Stimulated activated CD4-positive, alpha-beta T cell treated with anti-CD3 and anti-CD28 coated beads, Interleukin-1b, Interleukin-23, amount 100 ng/mL, for 4 hours (primary cell): ENCODE measurements at regions not wholly inside any gene's neighbourhood (a gene's known extent, or its start where the extent isn't known, plus 50 kb on each side); places are given as distances from the start of the nearest gene placed in this dataset.

Source experiments
- DNase-seq, 2 donors: peaks; one replicate each; pipeline ENCODE4 v3.0.0-alpha.2; 2020; ENCODE audit warnings: low read depth in 2 of 2

DNA sequence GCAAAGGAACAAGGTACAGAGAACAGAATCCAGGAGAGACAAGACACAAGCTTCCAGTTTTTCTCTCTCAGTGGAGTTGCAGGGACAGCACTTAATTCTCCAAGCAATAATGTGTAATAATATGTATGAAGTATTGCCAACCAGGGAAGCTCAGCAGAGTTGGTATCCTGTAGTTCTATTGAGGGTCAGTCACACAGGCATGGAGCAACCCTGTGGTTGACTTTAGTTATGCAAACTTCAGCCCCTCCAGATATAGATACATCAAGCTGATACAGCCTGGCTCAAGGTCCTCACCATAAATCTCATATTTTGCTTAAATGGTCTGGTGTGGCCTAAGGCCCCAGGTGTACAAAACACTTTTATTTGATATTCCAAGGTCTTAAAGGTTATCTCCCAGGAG lies 248.6 kb upstream of the EPHA5 start:
- DNase-seq: no peak

DNA sequence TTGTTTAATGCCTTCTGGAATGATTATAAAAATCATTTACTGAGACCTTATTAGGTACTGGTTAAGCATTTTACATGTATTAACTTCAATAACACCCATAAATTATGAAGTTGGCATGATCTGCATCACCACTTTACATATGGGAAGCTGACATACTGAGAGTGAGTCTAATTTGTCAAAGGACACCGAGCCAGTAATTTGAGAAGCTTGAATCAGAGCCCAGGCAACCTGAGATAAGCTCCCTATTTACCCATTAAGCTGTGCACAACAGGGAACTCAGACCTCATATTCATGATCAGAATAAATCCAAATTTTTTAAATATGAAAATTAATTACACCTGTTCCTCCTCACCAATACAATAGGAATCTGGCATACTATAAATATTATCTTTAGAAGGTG lies 247.9 kb upstream of the EPHA5 start:
- no peak for DNase-seq

DNA sequence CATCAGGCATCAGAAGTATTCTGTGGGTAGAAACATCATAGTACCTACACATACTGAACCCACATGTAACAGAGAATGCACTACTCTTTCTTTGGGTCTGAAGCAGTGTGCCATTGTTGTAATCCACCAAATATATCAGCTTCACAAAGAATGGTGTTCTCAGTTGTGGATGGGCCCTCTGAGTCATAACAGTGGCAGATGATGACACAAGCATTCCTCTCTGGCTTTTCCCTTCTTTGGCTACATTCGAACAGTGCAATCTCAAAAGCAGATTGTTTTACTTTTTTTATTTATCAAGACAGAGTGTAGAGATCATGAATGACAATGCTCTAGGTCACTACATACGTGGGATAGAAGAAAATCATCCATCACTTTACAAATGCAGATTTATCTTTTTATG lies 247.2 kb upstream of the EPHA5 start:
- no peak for DNase-seq

DNA sequence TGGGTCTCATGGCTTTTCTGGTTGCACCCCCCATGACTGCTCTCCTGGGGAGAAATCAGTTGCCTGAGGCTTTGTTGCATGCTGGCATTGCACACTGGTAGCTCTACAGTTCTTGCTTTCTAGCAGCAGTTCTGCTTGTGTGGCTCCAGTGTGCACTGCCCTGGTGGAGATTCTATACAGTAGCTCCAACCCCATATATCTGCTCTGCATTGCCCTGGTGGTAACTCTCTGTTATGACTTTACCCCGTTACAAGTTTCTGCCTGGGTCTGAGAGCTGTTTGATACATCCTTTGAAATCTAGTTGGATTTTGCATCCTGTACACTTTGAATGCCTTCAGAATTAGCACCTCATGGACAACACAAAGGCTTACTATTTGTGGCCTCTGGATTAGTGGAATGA lies 241.4 kb upstream of the EPHA5 start:
- DNase-seq: no peak

DNA sequence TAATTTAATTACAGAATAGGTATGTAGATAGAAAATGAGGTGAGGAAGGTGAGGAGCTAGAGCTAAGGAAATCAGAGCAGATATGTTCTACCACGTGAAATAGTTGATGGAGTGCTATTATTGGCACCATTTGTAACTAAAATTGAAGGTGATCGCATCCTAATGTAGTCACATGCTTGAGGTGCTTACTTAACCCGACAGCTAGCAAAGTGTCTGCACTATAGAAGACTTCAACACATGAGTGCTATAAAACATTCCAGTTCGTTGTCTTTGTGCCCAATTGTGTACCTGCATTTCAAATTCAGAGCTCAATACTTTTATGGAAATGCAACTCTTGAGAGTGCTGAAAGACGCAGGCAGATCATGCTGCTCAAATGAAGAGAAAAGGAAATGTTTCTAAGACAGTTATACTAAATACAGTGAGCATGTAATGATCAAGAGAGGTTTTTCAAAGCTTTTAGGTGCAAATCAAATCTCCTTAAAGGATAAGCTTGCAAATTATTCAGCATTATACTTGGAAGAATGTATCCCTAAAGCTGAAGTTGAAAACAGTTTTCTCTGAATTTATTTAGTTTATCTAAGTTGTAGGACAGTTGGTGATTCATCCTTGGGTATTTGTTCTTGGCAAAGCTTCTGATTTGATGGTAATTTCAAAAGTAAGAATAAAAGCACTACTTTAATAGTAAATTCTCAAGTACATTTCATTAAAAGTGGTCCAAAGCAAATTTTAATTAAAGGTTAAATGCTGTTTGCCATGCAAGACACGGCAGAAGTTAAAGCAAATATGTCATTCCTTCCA lies 223.9 kb upstream of the EPHA5 start:
- no peak for DNase-seq

DNA sequence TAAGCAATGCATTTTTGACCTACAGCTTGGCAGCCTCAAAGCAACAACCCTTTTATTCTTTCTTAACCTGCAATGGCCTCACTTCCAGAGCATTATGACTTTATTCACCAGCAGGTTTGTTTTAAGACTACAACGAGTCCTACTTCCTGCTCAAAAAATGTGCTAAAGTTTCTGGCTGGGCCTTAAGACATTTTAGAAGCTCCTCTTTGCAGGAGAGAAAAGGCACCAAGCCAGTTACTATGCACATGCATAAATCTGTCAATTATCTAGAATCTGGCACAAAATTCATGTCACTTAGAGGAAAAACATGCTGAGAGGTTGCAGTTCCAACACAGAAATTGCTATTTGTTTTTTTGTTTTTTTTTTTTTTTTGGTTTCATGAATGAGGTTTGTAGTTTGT lies 223.0 kb upstream of the EPHA5 start:
- no peak for DNase-seq

DNA sequence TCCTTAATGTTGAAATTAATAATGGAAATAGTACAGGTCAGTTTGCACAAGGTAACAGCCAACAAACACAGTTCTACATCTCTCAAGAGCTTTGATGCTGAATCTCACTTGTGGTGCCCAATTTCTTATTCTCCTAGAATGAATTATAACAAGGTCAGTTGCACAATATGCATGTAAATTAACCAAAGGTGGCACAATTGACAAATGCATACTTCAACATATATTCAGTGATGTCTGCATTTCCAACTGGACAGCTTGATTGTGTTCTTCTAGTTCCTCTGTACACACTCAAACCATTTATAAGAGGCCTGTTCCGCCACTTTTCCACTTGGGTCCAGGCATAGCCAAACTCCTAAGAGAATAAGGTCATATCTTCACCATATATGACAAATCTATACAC lies 210.3 kb upstream of the EPHA5 start:
- no peak for DNase-seq

DNA sequence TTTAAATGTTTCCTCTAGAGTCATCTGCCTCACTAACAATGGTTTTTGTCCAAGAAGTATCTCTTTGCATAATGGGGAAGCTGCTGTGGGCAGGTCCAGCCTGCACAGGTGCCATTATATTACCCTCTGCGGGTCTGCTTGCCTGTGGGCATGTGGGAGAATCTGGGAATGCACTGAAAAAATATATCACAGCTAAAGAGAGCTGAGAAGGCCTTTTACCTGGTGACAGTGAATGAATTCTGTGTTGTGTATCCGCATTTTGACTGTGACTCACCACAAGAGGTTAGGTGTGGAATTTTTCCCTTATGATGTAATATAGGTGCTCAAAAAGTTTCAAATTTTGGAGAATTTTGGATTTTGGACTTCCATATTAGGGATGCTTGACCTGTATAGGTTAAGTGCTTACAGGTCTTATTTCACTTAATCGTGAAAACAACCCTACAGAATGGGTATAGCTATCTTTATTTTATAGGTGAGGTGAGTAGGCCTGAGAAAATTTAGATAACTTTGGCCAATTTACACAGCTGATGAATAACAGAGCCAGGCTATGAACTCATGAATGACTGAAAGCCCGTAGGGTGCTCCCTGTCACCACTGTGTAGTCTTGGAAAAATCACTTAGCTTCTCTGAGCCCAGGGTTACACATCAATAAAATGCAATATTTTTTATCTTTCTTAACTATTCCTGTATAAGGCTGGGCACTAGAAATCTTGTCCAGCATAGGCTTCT lies 198.0 kb upstream of the EPHA5 start:
- DNase-seq: no peak

DNA sequence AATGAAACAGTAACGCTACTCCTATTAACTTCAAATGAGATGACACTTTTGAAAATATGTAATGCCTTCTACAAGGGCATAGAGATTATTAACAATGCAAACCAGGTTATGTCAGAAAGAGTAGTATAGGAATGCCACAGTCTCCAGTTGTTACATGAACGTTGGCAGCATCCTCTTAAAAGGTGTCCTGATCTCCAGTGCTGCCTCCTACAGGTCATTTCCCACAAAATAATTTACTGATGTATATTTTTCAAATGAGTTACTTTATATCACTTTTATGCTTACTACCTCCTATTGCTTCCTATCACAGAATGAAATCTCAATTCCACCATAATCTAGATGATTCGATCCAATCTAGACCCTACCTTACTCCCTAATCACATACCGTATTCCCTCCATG lies 195.2 kb upstream of the EPHA5 start:
- no peak for DNase-seq

DNA sequence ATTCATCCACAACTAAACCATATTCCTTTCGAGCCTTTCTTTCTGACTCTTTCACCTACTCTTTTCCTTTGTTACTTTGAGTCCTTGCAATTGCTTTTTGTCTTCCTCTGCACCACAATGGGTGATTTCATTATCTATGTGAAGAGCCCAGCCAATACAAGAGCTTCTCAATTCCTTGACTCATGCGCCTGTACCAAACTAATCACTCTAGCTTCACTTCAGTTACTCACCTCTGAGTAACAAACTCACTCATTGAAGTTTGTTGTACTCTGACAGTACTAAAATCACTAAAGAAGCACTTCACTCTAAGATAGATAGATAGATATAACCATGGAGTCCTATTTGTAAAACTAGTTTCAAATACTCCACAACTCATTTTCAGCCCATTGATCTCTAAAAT lies 191.7 kb upstream of the EPHA5 start:
- no peak for DNase-seq

DNA sequence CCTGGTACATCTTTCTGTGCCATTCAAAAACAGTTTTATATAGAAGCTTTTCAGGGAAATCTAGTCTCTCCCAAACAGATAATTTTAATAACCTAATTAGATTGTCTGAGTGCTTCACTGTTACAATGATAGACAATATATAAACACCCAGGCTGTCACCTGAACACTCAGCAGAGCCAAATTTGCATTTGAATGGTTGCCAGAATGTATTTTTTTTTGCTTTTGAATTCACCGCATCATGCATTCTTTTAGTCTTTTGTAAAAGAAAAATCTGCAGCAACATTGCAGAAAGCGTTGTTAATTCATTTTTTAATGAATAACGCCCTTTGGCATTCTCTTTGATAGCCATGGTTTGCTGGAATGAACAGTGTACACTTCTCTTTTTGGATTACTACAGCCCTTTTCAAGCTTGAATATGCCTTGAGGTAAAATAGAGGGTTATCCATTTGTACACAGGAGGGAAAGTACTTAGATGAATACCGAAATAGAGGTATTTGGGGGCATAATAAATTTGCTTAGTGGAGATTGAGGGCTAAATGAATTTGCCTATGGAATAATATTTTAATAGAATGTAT lies 175.0 kb upstream of the EPHA5 start:
- no peak for DNase-seq

DNA sequence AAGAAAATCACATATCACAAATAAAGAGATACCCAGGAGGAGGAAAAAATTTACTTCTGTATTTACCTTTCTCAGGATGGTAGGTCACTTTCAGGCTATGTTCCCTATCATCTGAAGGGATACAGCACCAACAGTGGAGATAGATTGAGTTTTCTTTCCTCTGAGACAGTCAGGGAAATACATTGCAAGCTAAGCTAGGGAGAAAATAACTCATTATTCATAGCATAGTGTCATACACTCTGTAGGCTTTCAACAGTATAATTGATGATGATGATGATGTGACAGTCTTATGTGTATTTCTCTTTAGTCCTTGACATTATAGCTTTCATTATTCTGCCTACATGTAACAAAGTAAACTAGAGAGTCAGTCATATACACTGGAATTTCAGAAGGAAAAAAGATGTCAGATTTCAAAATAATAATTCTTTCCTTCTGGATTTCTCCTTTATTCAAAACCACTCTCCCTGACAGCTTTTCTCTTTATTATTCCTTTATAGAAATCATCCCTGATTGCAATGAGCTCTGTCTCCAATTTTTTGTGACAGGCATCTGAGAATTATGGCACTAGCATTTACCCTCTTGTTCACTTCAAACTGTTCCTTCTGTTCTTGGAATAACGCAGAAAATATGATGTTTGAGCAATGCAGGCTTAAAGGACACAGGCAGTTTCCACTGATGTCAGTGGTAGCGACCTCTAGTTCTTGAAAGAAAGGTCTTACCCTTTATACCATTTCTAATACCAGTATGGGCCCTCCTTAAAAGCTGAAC lies 169.1 kb upstream of the EPHA5 start:
- no peak for DNase-seq

DNA sequence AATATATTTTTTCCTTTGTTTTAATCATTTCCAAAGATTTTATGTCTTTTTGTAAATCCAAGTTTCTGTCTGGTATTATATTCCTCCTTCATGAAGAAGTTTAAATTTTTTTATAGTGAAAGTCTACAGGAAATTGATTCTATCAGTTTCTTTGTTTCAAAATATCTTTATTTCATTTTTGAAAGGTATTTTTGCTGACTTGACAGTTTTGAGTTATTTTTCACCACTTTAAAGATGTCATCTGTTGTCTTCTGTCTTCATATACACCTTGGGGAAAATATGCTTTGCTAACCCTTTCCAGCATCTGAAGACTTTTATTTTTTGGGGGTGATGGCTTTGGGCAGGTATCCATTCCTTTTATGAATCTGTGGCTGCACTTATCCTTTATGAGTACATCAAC lies 164.4 kb upstream of the EPHA5 start:
- DNase-seq: no peak

DNA sequence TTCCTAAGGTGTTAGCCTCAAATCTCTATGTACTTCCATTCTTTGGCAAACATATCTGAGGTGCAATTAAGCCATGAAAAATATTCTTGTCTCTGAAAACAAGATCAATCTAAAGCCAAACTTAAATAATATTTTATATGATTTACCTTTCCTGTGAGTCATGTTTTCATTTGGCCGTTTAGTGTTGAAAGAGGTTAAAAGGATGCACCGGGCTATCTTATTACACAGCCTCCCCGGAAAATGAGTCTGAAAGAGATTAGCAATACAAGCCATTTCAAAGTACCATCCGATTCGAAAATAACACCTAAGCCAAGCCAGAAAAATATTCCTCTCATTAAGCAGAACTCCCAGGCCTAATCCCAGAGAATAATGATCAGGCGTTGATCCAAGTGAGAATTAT lies 161.5 kb upstream of the EPHA5 start:
- DNase-seq: no peak

DNA sequence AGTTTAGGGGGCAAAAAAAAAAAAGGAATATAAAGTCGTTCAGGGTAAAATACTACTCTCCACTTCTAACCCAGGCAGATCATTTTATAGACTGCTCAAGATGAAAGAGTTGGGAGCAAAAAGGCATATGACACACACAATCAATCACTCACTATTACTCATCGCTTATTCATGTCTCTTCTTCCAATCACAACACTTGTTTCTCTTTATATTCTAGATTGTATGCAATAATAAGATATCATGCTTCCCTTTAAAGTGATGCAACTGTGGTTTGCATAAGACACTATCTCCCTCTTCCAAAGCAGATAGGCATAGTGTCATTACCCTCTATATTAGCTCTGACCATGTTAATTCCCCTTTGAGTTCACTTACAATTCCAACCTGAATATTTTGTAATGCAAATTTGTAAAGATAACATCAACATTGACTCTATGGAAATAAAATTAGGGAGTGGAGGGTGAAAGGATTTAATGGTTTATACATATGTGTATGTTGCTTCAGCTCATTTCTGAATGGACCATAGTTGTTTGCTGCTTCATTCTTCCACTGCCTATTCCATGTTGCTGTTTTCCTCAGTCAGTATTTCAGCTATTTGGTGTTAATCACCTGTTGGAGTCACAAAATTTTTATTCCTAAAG lies 154.9 kb upstream of the EPHA5 start:
- no peak for DNase-seq

DNA sequence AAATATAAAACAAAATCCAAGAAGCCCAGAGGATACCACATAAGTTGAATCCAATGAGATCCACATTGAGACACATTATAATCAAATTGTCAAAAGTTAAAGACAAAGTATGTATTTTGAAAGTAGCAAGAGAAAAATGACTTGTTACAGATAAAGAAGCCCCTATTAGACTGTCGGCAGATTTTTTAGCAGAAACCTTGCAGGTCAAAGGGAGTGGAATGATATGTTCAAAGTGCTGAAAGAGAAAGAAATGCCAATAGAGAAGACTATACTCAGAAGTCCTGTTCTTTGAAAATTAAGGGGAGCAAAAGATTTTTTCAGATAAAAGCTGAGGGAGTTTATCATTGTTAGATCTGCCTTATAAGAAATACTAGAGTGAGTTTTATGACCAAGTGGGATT lies 148.9 kb upstream of the EPHA5 start:
- DNase-seq: no peak

DNA sequence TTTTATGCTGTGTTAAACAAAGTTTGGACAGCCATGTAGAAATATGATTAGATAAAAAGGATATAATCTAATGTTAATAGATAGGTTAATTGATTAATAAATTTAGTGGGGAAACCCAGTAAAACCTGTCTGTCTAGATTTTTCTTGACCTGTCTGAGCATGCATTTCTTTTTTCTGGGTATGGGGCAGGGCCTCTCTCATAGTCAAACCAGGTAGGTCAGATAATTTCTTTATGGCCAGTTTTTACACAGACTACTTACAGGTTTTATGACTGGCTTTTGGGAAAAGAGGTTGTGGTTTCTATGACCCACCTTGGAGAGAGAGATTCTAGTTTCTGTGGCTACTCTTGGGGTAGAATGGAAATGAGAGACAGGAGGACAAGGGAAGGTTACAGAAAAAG lies 135.6 kb upstream of the EPHA5 start:
- DNase-seq: no peak

DNA sequence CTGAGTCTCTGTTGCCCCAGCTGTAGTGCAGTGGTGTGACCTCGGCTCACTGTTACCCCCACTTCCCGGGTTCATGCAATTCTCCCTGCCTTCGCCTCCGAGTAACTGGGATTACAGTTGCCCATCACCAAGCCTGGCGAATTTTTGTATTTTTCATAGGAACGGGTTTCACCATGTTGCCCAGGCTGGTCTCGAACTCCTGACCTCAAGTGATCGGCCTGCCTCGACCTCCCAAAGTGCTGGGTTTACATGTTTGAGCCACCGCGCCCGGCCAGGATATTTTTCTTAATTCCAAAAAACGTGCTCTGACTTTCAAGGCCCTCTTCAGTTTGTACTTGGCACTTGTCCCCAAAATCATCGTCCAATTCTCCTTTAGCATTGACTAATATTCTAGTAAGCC lies 129.2 kb upstream of the EPHA5 start:
- no peak for DNase-seq

DNA sequence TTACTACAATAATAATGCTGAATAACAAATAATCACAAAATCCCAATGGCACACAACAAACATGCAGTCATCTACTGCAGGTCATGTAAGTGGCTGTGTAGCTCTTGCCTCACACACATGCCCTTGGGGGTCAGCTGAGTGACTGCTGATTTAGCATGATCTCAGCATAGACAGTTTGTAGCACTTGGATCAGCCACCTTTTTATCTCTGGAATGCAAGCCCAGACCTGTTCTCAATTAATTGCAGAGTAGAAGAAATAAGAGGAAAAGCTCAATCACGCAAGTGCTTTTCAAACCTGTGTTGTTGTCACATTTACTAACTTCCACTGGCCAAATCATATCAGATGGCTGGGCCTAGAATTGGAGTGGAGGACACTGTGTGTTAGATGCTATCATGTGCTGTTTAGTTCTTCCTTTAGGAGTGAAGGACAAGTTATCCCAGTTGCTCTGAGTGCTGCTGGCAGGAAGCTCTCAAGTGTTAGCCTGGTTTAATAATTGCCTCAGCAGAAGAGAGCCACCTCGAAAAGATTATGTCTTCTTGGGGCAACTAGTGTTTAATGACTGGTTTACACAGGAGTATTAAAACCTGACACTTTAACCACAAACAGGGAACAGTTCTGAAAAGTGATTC lies 128.3 kb upstream of the EPHA5 start:
- DNase-seq: no peak

DNA sequence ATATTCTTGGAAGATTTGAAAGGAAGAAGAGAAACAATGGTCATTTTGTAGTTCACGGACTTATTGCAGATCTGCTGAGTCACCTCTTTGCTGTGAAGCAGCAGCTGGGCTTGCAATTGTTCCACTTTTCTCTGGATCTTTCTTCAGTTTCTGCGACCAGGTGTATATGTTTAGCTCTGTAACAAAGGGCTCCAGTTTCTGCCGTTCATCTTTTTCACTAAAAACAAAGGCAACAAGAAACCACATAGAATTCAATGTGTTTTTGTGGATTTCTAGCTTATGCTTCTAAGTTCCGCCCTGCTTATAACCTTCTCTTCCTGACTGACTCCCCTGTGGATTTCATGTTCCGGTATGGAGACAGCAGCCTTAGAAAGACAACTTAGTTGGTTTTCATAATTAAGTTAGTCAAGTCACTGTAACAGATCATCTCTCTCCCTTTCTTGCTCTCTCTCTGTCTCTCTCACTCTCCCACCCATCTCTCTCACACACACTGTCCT lies 121.6 kb upstream of the EPHA5 start:
- no peak for DNase-seq

DNA sequence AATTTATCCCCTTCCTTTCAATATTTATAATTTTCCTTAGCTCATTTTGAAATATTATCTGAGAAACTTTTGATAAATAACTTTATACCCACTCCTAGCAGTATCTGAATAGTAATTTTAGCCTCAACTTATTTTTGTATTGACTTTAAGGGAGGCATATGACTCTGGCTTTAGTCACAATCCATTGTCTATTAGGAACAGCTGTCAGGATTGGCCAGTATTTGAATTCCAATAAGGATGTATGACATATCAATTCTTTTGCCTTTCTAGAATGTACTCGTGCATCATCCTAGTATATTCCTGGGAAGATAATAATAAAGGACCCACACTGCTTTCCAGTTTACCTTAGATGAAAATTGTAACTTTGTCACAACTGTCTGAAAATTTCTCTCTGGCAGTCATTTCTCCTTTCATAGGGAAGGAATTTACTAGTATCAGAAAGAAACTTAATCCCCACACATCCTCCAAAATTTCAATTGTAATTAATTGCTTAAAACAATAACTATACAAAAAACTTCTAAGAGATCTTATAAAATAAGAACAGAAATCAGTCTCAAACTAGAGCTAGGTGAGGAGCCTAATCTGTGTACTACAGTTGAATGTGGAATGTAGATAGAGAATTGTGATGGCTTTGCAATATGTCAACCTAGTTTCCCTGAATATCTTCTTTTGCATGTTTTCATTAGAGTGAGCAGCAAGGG lies 121.0 kb upstream of the EPHA5 start:
- no peak for DNase-seq
